ENCODE measurements at regions not wholly inside any gene's neighbourhood (a gene's known extent, or its start where the extent isn't known, plus 50 kb on each side); places are given as distances from the start of the nearest gene placed in this dataset.

DNA sequence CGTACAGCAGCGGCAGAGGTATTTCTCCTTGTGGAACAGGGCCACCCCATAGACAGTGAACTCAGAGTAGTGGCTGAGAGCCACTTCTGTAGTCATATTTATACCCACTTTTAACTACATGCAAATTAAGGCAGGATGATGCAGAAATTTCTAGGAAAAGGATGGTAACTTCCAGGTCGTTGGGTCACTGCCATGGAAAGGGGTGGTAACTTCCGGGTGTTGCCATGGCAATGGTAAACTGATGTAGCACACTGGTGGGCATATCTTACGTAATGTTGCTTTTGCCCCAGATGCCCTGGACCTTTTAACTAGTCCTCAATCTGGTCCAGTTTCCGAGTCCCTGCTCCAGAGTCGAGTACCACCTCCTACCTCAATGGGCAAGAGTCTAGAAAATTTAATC lies 154.8 kb upstream of the AGA start:
- WGBS = 86% methylated on average over 7 of the region's 7 CpGs
- Histone ChIP-seq H3K4me1 (no peaks in the 10 kb centered on the region), H3K27ac (no peak overlapping the region), H3K27me3 (no peaks in the 10 kb centered on the region), H3K4me3 (no peak overlapping the region), H3K9me3 (no peaks in the 10 kb centered on the region), H3K36me3 (no peaks in the 10 kb centered on the region)
- no peak for DNase-seq (ENCODE audit: low spot score in 2 of 2)
- TF ChIP-seq EP300 (IDR thresholded peaks at IDR 0.05) = no peak
- TF ChIP-seq POLR2AphosphoS5 (IDR thresholded peaks at IDR 0.05) = no peak
- TF ChIP-seq POLR2A (IDR thresholded peaks at IDR 0.05) = no peak
- TF ChIP-seq, protein P1, sequence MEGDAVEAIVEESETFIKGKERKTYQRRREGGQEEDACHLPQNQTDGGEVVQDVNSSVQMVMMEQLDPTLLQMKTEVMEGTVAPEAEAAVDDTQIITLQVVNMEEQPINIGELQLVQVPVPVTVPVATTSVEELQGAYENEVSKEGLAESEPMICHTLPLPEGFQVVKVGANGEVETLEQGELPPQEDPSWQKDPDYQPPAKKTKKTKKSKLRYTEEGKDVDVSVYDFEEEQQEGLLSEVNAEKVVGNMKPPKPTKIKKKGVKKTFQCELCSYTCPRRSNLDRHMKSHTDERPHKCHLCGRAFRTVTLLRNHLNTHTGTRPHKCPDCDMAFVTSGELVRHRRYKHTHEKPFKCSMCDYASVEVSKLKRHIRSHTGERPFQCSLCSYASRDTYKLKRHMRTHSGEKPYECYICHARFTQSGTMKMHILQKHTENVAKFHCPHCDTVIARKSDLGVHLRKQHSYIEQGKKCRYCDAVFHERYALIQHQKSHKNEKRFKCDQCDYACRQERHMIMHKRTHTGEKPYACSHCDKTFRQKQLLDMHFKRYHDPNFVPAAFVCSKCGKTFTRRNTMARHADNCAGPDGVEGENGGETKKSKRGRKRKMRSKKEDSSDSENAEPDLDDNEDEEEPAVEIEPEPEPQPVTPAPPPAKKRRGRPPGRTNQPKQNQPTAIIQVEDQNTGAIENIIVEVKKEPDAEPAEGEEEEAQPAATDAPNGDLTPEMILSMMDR (IDR thresholded peaks at IDR 0.05) = no peak

DNA sequence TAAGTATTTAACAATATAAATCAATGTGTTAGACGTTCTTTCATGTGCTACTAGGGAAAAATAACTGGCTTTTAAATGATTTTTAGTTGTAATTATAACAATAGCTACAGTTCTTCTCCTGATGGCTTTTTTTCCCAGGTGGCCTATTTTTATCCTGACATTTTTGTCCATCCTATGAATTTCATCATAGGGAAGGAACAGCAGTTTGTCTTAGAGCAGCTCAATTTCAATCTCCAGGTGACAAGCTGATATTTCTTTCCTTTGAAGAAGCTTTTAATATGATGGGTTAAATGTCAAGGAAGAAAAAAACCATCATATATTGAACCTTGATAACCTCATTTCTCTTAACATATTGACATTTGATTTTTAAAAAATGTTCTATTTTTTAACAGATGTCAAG lies 163.0 kb upstream of the AGA start:
- no peak for DNase-seq (ENCODE audit: low spot score in 2 of 2)
- H3K4me1 ChIP-seq = no peaks in the 10 kb centered on the region
- no peaks in the 10 kb centered on the region for H3K36me3 ChIP-seq
- no peaks in the 10 kb centered on the region for H3K9me3 ChIP-seq
- WGBS = 55% methylated on average over 1 of the region's 1 CpG
- no peak overlapping the region for H3K27ac ChIP-seq
- no peak for TF ChIP-seq POLR2A (IDR thresholded peaks at IDR 0.05)
- TF ChIP-seq, protein P1 (IDR thresholded peaks at IDR 0.05) = no peak
- TF ChIP-seq POLR2AphosphoS5 (IDR thresholded peaks at IDR 0.05) = no peak
- no peak for TF ChIP-seq EP300 (IDR thresholded peaks at IDR 0.05)
- no peaks in the 10 kb centered on the region for H3K27me3 ChIP-seq
- H3K4me3 ChIP-seq = no peak overlapping the region

DNA sequence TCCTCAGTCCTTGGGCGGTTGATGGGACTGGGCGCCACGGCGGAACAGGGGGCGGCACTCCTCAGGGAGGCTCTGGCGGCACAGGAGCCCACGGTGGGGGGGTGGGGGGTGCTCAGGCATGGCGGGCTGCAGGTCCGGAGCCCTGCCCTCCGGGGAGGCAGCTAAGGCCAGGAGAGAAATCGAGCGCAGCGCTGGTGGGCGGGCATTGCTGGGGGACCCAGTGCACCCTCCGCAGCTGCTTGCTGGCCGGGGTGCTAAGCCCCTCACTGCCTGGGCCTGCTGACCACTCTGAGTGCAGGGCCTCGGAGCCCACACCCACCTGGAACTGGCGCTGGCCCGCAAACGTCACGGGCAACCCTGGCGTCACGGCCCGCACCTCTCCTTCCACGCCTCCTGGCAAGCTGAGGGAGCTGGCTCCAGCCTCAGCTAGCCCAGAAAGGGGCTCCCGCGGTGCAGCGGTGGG lies 164.9 kb upstream of the AGA start:
- over 99% methylated on average over 13 of the region's 28 CpGs for WGBS
- Histone ChIP-seq H3K4me3 (no peak overlapping the region), H3K27ac (no peak overlapping the region), H3K9me3 (no peaks in the 10 kb centered on the region), H3K36me3 (no peaks in the 10 kb centered on the region), H3K27me3 (no peaks in the 10 kb centered on the region), H3K4me1 (no peaks in the 10 kb centered on the region)
- TF ChIP-seq POLR2AphosphoS5 (IDR thresholded peaks at IDR 0.05) (no peak), POLR2A (IDR thresholded peaks at IDR 0.05) (no peak), EP300 (IDR thresholded peaks at IDR 0.05) (no peak)
- TF ChIP-seq, protein P1 (IDR thresholded peaks at IDR 0.05) = no peak
- DNase-seq (ENCODE audit: low spot score in 2 of 2) = no peak

DNA sequence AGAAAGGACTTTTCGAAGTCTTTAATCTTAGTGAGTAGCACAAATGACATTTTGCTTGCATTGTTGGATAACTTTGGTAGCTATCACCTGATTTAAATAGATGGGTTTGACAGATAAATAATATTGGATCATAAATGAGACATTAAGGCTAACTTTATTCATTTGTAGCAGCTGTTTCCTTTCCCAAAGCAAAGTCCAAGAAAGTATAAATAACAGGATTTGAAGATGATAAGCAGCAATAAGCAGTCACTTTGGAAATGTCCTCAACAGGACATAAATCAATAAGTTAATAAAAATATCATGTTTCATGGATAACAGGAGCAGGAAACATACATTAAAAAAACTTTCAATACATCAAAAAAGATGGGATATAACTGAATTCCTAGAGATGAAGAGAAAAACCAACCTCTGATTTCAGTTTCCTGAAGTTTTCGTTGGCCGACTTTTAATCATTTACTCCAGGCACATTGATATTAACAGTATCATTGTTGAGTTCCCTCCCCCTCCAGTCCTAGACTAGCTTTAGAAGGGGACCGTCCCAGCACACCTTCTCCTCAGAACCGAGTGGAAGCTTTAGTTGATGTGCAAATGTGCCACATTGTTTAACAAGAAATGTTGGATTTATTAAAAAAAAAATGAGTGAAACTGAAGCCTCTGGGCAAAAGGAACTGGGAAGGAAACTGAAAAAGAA lies 169.9 kb upstream of the AGA start:
- Histone ChIP-seq H3K36me3 (no peaks in the 10 kb centered on the region), H3K4me1 (no peaks in the 10 kb centered on the region), H3K9me3 (no peaks in the 10 kb centered on the region), H3K4me3 (no peak overlapping the region), H3K27ac (no peak overlapping the region), H3K27me3 (no peaks in the 10 kb centered on the region)
- WGBS = 57% methylated on average over 5 of the region's 5 CpGs
- TF ChIP-seq POLR2AphosphoS5 (IDR thresholded peaks at IDR 0.05) = no peak
- no peak for TF ChIP-seq EP300 (IDR thresholded peaks at IDR 0.05)
- TF ChIP-seq POLR2A (IDR thresholded peaks at IDR 0.05) = no peak
- TF ChIP-seq, protein P1 (IDR thresholded peaks at IDR 0.05) = no peak
- no peak for DNase-seq (ENCODE audit: low spot score in 2 of 2)

DNA sequence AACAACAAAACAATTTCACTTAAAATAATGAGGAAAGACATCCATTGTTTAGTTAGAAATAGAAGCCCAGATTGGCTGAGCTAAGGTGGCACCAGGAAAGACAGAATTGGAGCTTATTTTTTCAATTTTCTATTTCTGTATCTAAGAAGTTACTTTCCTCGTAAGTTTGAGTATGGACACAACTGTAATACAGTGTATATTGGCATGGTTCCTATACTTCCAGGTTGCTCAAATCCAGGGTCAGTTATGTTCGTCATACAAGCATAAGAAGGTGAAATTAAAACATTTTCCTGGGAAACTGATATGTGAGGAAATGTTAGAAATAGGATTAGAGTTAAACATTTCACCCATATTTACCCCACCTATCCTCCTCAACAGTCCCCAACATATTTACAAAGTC lies 170.4 kb upstream of the AGA start:
- H3K36me3 ChIP-seq = no peaks in the 10 kb centered on the region
- H3K9me3 ChIP-seq = no peaks in the 10 kb centered on the region
- TF ChIP-seq, protein P1 (IDR thresholded peaks at IDR 0.05) = no peak
- WGBS = 69% methylated on average over 2 of the region's 2 CpGs
- no peak overlapping the region for H3K27ac ChIP-seq
- H3K27me3 ChIP-seq = no peaks in the 10 kb centered on the region
- no peak for DNase-seq (ENCODE audit: low spot score in 2 of 2)
- no peaks in the 10 kb centered on the region for H3K4me1 ChIP-seq
- H3K4me3 ChIP-seq = no peak overlapping the region
